ENCODE measurements at regions not wholly inside any gene's neighbourhood (a gene's known extent, or its start where the extent isn't known, plus 50 kb on each side); places are given as distances from the start of the nearest gene placed in this dataset.

GRCh38 chr2:126990605-126991532 lies 92.2 kb downstream of the TEX51 start:
- no peak for DNase-seq

GRCh38 chr2:126994340-126994777 lies 95.7 kb downstream of the TEX51 start:
- DNase-seq: no peak

- DNase-seq: no peak
Measured at GRCh38 chr2:126995621-126996377, 97.1 kb downstream of the TEX51 start.

- no peak for DNase-seq
Measured at GRCh38 chr2:126996378-126996699, 97.6 kb downstream of the TEX51 start.
